Epithelial cell of proximal tubule (primary cell): ENCODE measurements at regions not wholly inside any gene's neighbourhood (a gene's known extent, or its start where the extent isn't known, plus 50 kb on each side); places are given as distances from the start of the nearest gene placed in this dataset.

Experiments used
- DNase-seq: peaks from one replicate; pipeline ENCODE4 v3.0.0-alpha.2; 2011; ENCODE audit warnings: low read depth
- H3K4me3 ChIP-seq: 2 replicates; pipeline ENCODE4 v1.5.1; 2011; ENCODE audit warnings: low read depth, mild to moderate bottlenecking, low read length
- CTCF ChIP-seq: conservative IDR thresholded peaks from 2 replicates; pipeline ENCODE4 v1.5.1; 2012; ENCODE audit warnings: low read depth, mild to moderate bottlenecking, low read length

DNA sequence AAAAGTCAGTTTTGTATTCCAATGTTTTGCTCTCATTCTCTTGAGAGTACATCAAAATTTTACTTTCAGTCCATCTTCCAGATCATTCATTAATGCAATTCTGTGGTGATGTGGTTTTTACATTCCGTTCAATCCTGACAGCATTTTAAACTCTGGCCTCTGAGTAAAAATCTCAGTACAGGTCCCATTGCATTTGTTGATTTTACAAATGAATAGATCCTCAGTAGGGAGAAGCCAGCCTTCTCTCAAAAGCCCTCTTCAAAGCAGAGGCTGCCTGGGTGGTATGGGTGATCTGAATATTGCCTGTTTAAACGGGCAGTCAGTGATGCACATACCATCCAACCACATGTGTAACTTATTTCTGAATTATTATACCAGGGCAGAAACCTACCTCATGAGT lies 72.5 kb upstream of the TSC22D2 start:
- H3K4me3 ChIP-seq, result no peak overlapping the region
- DNase-seq, result no peak
- TF ChIP-seq CTCF, result no peak

DNA sequence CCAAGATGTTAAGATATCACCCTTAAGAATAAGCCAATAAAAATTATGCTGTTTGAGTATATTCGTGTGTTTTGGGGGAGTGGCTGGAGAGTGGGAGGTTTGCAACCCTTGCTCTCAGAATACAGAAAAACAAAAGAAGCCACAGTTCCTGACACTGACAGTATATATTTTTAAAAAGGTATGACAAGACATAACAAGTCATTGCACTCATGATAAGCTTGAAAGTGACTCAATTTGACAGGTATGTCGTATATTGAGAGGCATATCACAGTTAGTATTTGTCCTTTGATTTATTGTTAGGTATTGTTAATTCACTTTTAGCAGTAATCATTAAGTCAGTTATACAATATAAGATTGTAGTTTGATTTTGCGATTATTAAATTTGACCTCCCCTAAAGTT lies 73.1 kb upstream of the TSC22D2 start:
- no peak overlapping the region for H3K4me3 ChIP-seq
- DNase-seq, result no peak
- no peak for TF ChIP-seq CTCF

DNA sequence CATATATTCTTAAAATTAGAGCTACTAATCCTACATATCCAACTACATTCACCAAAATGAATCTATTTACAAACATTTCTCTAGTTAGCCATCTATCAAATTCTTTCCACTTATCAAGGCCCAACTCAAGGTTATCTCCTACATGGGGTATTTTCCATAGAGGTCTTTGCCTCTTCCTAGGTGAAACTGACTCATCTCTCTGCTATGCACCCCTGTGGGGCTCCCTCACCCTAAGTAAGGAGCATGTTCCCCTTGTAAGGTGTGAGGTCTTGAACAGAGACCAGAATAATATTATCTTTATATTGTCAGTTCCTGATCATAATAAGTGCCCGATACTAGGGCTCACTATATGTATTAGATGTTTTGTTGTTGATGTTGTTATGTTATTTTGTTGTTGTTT lies 74.6 kb upstream of the TSC22D2 start:
- TF ChIP-seq CTCF, result no peak

GRCh38 chr3:150331978-150332568 lies 76.0 kb upstream of the TSC22D2 start:
- H3K4me3 ChIP-seq, result no peak overlapping the region
- no peak for DNase-seq
- no peak for TF ChIP-seq CTCF

More for the DNA sequence above, 74.6 kb upstream of the TSC22D2 start:
- H3K4me3 ChIP-seq, result no peak overlapping the region
- no peak for DNase-seq

GRCh38 chr3:150330872-150331271 lies 77.2 kb upstream of the TSC22D2 start:
- TF ChIP-seq CTCF, result no peak
- no peak for DNase-seq

GRCh38 chr3:150330174-150330573 lies 77.9 kb upstream of the TSC22D2 start:
- TF ChIP-seq CTCF, result no peak
- DNase-seq, result no peak
- no peak overlapping the region for H3K4me3 ChIP-seq

More at GRCh38 chr3:150330872-150331271, 77.2 kb upstream of the TSC22D2 start:
- H3K4me3 ChIP-seq, result no peak overlapping the region

DNA sequence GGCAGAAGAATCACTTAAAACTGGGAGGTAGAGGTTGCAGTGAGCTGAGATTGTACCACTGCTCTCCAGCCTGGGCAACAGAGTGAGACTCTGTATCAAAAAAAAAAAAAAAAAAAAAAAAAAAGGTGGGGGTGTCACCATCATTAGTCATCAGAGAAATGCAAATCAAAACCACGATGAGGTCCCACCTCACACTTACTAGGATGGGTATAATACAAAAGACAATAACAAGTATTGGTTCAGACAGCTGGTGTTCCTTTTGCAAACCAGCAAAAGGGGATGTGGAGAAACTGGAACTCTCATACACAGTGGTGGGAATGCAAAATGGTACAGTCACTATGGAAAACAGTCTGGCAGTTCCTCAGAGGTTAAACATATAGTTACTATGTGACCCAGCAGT lies 78.7 kb upstream of the TSC22D2 start:
- TF ChIP-seq CTCF, result no peak
- no peak overlapping the region for H3K4me3 ChIP-seq
- no peak for DNase-seq
